Adrenal gland (tissue), 5 donors: ENCODE measurements at regions not wholly inside any gene's neighbourhood (a gene's known extent, or its start where the extent isn't known, plus 50 kb on each side); places are given as distances from the start of the nearest gene placed in this dataset.

Source experiments
- CTCF ChIP-seq, 6 experiments: fragments of 450-650 bp in 4 of 6; fragments of 200-600 bp in 2 of 6; sonication (generic) in 1 of 6; IDR thresholded peaks; 1 replicate in 5 of 6; 2 replicates in 1 of 6; pipeline versions ENCODE4 v1.5.1 to v1.8.0; 2016 to 2021; ENCODE audit warnings: antibody characterized with exemption in 6 of 6, mild to moderate bottlenecking in 2 of 6, moderate library complexity in 1 of 6
- POLR2A ChIP-seq, 2 donors: fragments of 450-650 bp; IDR thresholded peaks; one replicate each; pipeline ENCODE4 v1.6.1; 2017; ENCODE audit warnings: antibody characterized with exemption in 2 of 2, mild to moderate bottlenecking in 2 of 2, moderate library complexity in 1 of 2
- donor health status: DM: no; HTN: no; CAD: no.

GRCh38 chr13:112253631-112254030 is 122.5 kb upstream of the SPACA7 start:
- TF ChIP-seq CTCF (IDR thresholded peaks at IDR 0.05) = no peak
- no peak for TF ChIP-seq POLR2A (IDR thresholded peaks at IDR 0.05)
